Fibroblast of skin of right biceps (primary cell): ENCODE measurements at regions not wholly inside any gene's neighbourhood (a gene's known extent, or its start where the extent isn't known, plus 50 kb on each side); places are given as distances from the start of the nearest gene placed in this dataset.
A peak's percentile ranks its signal among the peaks of the same experiment; 100 is the strongest.
"Not testable (repeated sequence)": the region's sequence is repeated elsewhere in the genome, so short reads cannot be mapped to it uniquely, and the experiment has no call there.

ENCODE experiments used
- DNase-seq: peaks from one replicate; pipeline ENCODE4 v3.0.0-alpha.2; 2013

DNA sequence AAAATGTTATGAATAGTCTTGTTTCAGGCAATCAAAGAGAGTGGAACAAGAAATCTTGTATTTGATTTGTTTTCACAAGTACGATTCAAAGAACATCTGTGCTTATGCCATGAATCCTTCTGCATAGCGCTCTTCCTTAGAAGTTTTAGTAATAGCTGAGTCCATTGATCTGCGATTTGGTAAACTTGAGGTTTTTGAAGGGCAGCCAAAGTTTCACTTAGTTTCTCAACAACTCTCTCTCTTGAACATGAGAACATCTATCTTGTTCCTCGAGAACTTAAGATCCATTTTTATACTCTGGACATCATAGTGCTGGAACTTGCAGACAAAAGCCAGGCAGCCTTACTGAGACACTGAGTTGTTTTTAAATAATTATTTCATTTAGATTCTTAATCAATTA lies 96.2 kb upstream of the USP15 start:
- DNase-seq: no peak

DNA sequence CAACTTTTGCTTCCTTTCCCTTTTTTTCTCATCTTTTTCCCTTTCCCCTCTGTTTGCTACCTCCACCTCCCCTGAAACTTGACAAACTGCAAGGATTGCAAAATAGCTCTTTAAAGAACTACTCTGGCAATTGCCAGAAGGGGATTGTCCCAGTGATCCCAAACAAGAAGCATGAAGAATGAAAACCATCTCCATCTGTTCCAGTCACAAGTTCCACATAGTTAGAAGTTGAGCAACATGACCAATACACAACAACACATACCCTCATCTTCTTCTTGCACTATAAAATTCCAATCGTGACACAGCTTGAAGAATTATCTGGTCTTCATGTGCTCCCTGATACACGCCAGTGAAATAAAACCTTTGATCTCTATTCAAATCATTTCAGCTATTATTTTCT lies 93.7 kb upstream of the USP15 start:
- peak; percentile 36 for DNase-seq

DNA sequence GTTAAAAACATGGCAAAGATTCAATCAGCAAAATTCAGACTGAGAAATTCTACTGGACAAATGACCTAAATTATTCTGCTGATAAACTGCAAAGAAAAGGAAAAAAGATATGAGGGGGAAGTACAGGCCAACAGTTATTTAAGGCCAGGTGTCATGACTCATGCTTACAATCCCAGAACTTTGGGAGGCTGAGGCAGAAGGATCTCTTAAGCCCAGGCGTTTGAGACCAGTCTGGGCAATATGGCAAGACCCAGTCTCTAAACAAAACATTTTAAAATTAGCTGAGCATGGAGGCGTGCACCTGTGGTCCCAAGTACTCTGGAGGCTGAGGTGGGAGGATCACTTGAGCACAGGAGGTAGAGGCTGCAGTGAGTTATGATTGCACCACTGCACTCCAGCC lies 91.8 kb upstream of the USP15 start:
- DNase-seq: no peak

DNA sequence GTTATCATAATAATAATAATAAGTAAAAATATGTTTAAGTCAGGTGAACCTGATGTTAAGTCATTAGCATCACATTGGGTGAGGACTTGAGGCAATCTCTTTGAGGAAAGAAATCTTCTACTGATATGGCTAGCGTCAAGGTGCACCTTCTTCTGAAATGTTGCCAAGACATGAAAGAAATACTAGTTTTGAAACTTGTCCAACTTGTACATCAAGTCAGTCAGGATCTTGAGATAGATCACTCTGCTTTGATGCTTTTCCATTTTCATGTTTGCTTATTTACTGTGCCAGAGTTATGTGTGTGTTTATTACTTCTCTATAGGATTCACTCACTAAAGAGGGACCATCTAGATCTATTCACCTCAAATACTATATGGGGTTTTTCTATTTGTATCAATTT lies 90.0 kb upstream of the USP15 start:
- DNase-seq: no peak

DNA sequence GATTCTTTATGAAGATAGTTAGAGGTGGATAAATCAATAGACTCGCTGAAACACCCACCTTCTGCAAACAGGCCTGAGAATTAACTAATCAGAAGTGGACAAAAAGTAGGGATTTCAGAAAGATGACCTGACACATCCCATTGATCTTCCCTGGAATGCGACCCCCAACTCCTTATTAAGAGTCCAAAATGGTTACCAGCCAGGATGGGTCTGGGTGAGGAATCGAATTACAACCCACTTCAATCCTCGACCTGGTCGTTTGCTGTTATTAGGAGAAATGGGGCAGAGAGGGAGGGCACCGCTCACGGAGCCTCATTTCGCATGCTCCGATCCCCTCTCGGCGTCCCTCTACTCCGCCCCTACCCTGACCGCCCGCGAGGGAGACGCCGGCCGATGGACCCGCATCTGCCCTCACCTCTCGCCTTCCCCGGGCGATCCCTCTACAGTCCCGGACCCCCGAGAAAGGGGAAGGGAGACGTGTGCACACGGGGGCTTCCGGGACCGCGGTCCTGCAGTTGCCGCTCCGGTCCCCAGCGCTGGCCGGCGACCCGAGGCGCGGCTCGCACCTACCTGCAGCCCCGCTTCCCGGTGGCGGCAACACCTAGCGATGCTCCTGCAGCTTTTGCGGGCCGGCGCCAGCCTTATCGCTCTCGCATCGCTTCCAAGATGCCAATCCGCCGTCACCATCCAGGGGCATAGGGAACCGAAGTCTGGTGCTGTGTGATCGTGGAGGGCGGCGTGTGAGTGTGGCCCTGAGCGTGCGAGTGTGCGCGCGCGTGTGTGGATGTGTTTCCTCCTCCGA lies 69.3 kb upstream of the USP15 start:
- DNase-seq: peak; percentile 5

DNA sequence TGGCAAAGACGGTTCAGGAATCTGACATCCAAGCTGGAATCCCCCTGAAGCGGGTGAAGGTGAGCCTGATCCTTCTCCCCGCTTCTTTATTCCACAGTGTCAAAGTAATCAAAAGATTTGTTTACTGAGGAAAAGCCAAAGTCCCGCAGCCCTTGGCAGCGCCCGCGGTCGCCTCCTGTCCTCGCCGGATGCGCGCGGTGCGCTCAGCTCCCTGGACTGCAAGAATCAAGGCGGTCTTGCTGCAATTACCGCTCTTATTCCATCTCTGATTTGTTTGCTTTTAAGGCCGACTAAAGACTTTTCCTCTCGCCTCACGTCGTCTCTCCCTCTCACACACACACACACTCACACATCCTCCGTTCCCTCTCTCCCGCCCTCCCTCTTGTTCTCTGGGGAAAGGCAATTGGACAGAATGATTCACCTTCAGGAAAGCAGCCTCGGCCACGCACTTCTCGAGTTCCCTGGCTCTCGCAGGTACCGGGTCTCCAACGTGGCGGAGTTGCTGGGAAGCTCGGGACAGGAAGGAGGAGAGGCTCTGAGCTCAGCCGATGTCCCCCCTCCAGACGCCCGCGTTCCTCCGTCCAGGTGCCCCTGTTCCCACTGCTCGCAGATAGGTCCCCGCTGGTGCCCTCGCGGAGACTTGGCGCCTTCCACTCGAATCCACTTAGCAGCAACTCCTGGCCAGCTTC lies 68.6 kb upstream of the USP15 start:
- DNase-seq: peak; percentile 51

DNA sequence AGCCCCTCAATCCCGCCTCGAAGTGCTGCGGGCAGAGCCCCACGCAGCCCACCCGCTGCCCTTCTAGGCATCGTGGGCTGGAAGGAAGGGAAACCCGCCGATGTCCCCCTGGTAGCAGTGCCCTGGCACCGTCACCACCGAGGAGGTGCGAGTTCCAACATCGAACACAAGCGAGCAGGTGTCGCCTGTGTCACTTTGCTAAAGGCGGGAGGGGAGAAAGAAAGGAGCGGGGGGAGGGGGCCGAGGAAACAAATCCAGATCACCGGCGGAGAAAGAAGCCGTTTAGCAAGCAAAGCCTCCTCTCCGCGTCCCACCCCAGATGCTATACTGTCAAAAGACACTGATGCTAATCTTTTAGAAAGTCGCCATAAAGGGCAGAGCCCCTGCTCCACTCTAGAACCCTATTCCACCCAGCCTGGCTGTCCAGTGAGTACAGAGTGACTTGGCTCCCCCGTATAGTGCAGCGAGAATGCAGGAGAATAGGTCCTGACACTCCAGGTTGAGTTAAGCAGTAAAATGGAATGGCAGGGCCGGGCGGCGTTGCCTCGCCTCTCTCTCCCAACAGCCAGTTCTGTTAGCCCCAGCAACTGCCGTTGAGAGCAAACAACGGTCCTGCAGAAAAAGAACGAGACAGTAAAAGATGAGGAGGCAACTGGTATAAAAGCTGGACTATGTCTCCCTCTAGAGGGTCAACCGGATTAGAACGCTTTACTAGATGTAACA lies 67.9 kb upstream of the USP15 start:
- DNase-seq: peak; percentile 82

DNA sequence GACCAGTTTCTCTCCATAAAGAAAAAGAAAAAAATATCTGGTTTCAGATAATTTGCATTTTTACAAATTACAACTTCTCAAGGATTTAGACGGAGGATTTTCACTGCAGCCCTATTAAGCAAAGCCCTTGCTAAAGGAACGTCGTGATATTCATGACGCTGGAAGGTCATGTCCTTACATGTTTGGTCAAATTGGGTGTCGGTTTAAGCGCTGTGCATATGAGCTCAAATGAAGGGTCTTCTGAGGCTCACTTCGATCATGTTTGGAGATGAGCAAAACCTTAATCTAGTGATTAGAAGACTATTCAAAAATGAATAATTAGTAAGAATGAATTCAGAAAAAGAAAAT lies 67.3 kb upstream of the USP15 start:
- DNase-seq: no peak

DNA sequence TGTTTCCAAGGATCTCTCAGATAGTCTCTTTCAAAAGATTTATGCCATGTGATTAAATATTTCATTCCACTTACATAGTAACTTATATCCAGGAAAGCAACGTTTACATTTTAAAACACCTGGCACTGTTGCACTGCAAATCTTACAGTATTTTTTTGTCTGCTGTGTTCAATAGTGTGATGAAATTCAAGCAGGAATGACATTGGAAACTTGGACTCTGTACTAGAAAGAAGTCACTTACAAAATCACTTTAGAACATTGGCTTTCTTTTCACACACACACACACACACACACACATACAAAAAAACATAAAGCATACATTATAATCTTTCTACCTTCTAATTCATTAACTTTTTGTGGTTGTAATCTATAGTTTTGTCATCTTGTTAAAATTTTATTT lies 66.2 kb upstream of the USP15 start:
- DNase-seq: no peak

DNA sequence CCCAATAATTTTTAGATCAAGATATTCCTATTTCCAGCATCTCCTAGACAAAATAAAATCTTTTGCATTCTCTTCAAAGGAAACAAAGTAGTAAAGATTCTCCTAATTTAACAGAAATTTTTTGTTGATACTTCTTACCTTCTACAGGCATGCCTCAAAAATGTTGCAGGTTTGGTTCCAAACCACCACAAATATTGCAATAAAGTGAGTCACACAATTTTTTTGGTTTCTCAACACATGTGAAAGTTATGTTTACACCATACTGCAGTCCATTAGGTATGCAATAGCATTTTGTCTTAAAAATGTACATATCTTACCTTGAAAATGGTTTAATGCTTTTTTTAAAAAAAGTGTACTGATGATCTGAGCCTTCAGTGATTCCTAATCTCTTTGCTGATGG lies 65.6 kb upstream of the USP15 start:
- peak; percentile 16 for DNase-seq

DNA sequence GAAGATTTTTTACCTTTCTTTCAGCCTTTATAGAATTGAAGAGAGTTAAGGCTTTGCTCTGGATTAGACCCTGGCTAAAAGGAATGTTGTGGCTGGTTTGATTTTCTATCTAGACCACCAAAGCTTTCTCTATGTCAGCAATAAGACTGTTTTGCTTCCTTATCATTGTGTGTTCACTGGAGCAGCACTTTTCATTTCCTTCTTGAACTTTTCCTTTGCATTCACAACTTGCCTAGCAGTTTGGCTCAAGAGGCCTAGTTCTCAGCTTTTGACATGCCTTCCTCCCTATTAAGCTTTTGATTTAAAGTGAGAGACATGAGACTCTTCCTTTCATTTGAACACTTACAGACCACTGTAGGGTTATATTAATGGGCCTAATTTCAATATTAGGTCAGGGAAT lies 64.1 kb upstream of the USP15 start:
- DNase-seq: no peak

DNA sequence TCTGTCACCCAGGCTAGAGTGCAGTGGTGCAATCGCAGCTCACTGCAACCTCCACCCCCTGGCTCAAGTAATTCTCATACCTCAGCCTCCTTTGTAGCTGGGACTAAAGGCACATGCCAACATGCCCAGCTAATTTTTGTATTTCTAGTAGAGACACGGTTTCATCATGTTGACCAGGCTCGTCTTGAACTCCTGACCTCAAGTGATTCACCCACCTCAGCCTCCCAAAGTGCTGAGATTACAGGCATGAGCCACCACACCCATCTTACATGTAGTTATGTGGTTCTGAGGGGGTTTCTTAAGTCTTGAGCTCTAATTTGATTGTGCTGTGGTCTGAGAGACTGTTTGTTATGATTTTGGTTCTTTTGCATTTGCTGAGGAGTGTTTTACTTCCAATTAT lies 57.3 kb upstream of the USP15 start:
- not testable (repeated sequence) for DNase-seq

DNA sequence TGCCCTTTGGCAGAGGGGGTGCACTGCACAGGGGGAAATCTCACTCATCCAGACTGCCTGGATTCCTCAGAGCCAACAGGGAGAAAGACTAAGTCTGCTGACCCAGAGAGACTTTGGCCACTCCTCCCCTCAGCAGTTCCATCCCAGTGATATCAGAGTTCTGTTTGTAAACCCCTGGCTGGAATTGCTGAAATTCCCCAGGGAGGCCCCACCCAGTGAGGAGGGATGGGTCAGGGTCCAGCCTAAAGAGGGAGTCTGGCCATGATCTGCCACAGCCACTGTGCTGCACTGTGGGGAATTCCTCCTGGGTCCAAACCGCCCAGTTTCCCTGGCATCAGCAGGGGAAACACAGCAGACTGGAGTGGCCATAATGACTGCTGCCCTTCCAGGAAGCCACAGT lies 54.9 kb upstream of the USP15 start:
- DNase-seq: no peak

DNA sequence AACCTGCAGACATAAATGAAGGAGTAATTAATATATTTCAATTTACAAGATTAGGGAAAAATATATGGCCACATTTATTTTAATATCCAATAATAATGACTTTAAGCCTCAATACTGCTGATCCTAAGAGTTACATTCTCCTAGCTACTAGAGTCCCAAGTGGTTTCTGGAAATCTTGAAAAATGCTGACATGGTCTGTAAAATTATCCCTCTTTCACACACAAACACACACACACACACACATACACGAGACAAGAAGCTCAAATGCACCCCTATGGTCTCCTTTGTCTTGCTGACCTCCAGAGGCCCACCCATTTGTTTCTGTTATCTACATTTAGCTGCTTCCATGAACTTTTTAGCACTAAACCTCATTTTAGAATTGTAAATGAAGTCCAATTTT lies 53.0 kb upstream of the USP15 start:
- DNase-seq: no peak
